HG03159 (cell line): ENCODE measurements at regions not wholly inside any gene's neighbourhood (a gene's known extent, or its start where the extent isn't known, plus 50 kb on each side); places are given as distances from the start of the nearest gene placed in this dataset.
"Not testable (repeated sequence)": the region's sequence is repeated elsewhere in the genome, so short reads cannot be mapped to it uniquely, and the experiment has no call there.

Experiments used
- ATAC-seq: cut with Tn5 transposase; IDR thresholded peaks from one replicate; pipeline ENCODE4 v1.9.1; 2021; ENCODE audit warnings: mild to moderate bottlenecking, moderate library complexity; ENCODE audit not compliant: unreplicated experiment

- peak; percentile 95 for ATAC-seq
These were observed 381.1 kb downstream of the SEC23A start for GRCh38 chr14:38721822-38722431.

GRCh38 chr14:38718519-38718918 is 384.5 kb downstream of the SEC23A start:
- ATAC-seq, result no peak

GRCh38 chr14:38716926-38717325 is 386.1 kb downstream of the SEC23A start:
- no peak for ATAC-seq

DNA sequence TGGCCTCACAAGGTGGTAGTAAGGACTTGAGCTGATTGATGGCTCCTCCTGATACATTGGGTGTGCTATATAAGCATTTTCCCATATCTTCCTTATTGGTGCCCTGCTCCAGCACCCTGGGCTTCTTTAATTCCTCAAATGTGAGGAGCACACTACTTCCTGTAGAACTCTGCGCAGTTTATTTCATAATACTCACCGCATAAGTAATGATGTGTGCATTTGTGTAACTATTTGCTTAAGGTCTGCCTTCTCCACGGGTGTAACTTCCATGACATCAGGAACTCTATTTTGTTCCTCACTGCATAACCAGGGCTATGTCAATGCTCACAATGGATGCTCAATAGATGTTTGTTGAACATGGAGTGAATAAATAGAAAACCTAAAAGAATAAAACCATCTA is 392.2 kb downstream of the SEC23A start:
- ATAC-seq, result no peak

DNA sequence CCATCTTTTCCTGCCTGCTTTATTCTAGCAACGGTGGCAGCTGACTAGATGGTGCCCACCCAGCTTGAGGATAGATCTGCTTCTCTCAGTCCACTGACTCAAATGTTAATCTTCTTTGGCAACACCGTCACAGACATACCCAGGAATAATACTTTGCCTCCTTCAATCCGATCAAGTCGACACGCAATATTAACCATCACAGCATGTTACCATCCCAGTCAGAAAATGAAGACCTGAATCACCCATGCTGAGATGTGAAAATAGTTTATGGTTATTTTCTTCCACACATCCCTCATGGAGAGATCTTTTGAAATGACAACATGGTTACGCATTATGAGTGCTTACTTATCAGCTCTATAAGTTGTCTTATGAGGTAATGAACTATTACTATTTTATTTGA is 392.8 kb downstream of the SEC23A start:
- ATAC-seq, result no peak

DNA sequence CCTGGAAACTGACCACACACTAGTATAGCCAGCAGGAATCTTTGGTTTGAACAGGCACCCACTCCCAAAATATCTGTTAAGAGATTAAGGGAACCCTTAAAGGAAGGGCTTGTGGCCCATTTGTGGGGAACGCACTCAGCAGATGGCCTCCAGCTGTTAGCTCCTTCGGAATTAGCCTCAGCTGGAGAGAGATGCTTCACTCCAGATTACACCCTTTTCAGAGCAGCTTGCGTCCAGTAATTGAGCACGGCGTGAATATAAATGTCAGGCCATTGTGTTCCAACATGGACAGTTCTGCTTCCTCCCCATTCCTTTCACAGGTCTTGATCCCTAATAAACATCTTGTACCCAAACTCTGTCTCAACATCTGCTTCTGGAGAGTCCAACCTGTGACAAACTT is 397.8 kb downstream of the SEC23A start:
- ATAC-seq, result no peak

- ATAC-seq, result no peak
These were observed 398.8 kb downstream of the SEC23A start for GRCh38 chr14:38704220-38704619.

DNA sequence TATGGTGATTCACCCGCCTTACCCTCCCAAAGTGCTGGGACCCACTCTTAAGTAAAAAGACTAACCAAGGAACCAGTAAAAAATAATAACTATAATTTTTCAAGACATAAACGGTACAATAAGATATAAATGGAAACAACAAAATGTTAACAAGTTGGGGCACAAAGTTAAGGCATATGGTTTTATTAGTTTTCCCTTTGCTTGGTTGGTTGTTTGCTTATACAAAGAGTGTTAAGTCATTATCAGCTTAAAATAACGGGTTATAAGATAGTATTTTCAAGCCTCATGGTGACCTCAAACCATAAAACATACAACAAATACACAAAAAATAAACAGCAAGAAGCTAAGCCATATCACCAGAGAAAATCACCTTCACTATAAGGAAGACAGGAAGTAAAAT is 406.1 kb downstream of the SEC23A start:
- no peak for ATAC-seq

DNA sequence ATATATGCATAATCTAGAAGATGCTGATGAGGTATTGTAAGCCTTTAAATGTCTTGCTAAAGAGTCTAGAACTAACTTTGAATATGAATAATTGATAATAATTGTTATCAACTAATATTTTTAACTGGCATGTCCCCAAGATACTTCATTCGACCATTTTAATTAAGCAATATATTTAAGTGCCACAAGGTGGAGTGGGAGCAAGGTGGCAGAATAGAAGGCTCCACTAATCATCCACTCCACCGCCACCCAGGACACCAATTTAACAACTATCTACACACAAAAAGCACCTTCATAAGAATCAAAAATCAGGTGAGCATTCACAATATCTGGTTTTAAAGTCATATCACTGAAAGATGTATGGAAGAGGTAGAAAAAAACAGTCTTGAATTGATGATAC is 409.6 kb downstream of the SEC23A start:
- ATAC-seq, result no peak

DNA sequence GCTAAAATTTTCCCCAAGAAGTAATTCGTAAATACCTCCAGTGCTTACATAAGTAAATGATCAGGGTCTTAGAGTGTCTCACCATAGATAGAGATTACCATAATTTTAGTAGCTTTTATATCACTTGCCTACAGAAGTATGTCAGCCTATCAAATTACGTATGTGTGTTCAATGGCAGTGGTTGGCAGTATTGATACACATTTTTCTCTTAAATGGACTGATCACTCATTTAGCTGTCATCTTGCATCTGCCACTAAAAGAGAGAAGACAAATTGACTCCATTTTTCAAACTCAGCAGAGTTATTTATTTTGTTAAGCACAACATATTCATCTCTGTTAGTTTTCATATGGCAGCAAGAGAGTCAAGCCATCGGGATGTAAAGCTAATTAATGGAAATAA is 413.1 kb upstream of the CLEC14A start:
- no peak for ATAC-seq

DNA sequence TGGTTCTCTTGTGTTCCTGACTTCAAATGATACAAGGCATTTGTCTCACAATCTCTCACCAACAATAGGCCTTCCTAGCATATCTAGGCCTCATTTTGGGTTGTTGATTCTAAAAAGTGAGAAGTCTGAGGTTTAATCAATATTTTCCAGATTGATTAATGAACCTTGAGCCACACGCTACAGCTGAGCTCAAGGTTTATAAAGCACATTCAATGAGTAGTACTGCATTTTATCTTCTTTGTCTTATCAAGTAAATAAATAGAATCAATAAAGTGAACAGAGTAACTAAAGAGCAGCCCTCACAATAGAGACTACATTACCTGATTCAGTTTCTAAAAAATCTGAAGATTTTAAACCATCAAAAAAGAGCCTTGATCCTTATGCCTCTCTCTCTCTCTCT is 407.5 kb upstream of the CLEC14A start:
- ATAC-seq, result no peak

DNA sequence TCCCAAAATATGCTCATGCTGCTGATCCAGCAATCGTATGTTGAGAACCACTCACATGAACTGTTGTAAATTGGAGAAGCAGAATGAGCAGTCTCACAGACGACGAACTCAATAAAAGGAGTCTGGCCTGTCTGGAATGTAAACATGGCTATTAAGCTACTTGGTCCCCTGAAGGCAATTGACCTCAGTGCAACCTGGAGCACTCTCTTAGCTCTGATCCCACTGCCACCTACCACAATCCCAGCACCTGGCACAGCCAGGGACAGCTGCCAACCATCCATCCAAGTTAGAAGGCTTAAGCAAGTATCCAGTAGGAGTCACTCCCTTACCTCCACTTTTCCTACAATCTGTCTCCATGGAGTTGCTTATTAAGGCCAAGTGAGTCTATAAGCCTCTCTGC is 406.9 kb upstream of the CLEC14A start:
- ATAC-seq, result no peak

GRCh38 chr14:38646391-38646790 is 390.5 kb upstream of the CLEC14A start:
- ATAC-seq, result no peak

- ATAC-seq, result not testable (repeated sequence)
These were observed 379.0 kb upstream of the CLEC14A start for GRCh38 chr14:38634913-38635312.

DNA sequence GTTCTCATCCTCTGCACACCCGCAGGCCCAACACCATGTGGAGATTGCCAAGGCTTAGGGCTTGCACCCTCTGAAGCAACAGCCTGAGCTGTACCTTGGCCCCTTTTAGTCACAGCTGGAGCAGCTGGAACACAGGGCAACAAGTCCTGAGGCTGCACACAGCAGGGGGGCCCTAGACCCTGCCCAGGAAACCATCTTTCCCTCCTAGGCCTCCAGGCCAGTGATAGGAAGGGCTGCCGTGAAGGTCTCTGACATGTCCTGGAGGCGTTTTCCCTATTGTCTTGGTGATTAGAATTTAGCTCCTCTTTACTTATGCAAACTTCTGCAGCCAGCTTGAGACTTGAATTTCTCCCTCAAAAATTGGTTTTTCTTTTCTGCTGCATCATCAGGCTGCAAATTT is 373.5 kb upstream of the CLEC14A start:
- no peak for ATAC-seq

DNA sequence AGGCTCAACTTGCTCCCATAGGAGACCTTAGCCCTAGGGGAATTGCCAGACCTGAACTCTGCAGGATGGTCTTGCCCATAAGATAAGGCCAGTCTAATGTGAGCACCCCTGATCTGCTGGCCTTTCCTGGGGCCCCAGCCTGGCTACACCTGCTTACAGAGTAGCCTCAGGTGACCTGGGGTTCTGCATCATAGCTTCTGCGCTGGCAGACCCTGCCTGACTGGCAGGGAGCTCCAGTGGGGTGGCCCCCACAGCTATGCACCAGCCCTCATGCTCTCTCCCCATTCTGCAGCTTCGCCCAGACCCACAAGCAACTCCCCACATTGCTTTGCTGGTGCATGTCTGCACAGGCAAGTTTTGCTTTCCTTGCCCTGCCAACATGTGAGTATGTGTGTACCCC is 371.3 kb upstream of the CLEC14A start:
- no peak for ATAC-seq

- ATAC-seq, result no peak
These were observed 367.8 kb upstream of the CLEC14A start for GRCh38 chr14:38623661-38624060.

GRCh38 chr14:38618514-38618913 is 362.6 kb upstream of the CLEC14A start:
- peak; percentile 60 for ATAC-seq

- no peak for ATAC-seq
These were observed 361.1 kb upstream of the CLEC14A start for GRCh38 chr14:38616959-38617358.

DNA sequence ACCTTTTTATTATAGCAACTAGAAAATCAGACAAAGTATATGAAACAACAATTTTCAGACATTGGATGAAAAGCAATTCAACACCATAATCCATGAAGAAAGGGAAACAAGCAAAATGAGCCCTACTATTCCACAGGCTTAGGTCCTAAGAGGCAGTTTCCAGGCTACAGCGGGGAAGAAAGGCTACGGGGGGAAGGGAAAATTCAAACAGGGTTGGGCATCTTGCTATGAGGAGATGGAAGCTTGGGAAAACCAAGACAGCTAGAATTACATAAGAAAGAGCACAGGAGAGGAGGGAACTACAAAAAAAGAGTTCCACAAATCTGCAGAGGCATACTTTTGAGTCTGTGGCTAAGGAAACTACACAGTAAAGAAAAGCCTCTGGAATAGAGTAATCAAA is 356.0 kb upstream of the CLEC14A start:
- ATAC-seq, result no peak

- no peak for ATAC-seq
These were observed 352.4 kb upstream of the CLEC14A start for GRCh38 chr14:38608244-38608643.

DNA sequence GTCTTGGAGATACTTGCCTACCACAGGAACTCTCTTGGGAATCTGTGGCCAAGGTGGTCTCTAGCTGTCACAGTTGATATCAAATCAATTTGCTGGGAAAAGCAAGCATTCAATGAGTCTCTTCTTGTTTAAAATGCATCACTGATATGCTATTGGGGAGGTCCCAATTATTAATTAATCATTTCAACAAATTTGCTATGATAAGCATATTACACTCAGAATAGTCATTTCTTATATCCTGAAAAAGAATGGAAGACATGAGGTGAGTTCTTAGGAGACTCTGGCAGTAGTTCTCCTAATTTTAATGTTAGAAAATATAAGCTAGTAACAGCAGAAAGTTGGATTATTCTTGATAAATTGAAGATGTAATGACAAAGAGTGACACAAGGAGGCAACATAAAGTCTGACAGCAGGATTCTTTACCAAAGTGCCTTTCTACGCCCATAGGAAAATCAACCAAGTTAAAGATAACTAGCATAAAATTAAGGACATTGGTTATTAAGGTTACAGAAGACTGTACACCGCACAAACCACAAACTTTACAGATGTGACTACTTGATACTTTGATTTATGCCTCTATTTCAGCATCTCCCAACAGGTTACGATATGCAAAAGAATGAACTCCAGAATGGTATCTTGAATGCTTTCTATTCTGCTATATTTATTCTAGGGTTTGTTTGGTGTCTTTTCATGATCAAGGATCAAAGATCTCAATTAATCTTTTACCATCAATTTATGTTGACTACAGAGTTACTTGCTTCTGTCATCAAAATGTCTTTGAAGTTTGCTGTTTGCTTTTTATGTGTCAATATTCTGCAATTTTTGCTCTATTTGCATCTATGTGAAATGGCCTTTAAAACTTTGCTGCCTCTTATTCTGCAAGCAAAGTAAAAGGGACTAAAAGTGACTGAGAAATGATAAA is 349.6 kb upstream of the CLEC14A start:
- ATAC-seq, result no peak
